IPS DF 6.9 (cell line): ENCODE measurements at regions not wholly inside any gene's neighbourhood (a gene's known extent, or its start where the extent isn't known, plus 50 kb on each side); places are given as distances from the start of the nearest gene placed in this dataset.

ENCODE experiments used
- DNase-seq: peaks from one replicate; pipeline ENCODE4 v3.0.0-alpha.2; 2013; ENCODE audit warnings: low read depth, low spot score
- H3K27ac ChIP-seq: one replicate; pipeline ENCODE4 v1.5.1; 2013; ENCODE audit warnings: low read length, control low read depth
- H3K27me3 ChIP-seq: 2 replicates; pipeline ENCODE4 v1.6.1; 2013; ENCODE audit warnings: mild to moderate bottlenecking, low read length; ENCODE audit not compliant: control insufficient read depth, insufficient read depth
- H3K36me3 ChIP-seq: 2 replicates; pipeline ENCODE4 v1.6.1; 2013; ENCODE audit warnings: low read length; ENCODE audit not compliant: control insufficient read depth, insufficient read depth
- H3K4me1 ChIP-seq: 2 replicates; pipeline ENCODE4 v1.6.1; 2013; ENCODE audit warnings: low read length; ENCODE audit not compliant: control insufficient read depth, insufficient read depth
- H3K4me3 ChIP-seq: 2 replicates; pipeline ENCODE4 v1.5.1; 2013; ENCODE audit warnings: mild to moderate bottlenecking, low read length
- H3K9me3 ChIP-seq: 2 replicates; pipeline ENCODE4 v1.6.1; 2013; ENCODE audit warnings: low read length, inconsistent platforms; ENCODE audit not compliant: control insufficient read depth, insufficient read depth
- WGBS: extraction: QIAGEN DNeasy Blood & Tissue Kit; methylation state at CpG from one replicate; pipeline ENCODE4 v1.1.7; 2013; ENCODE audit warnings: mixed read lengths, missing lambda C conversion rate; ENCODE audit not compliant: insufficient read length, insufficient coverage; 5-methylcytosine and 5-hydroxymethylcytosine counted together

GRCh38 chr5:92868442-92868841 lies 712.6 kb downstream of the NR2F1-AS1 start:
- Histone ChIP-seq H3K4me3 (no peak overlapping the region), H3K4me1 (no peaks in the 10 kb centered on the region), H3K27ac (no peak overlapping the region), H3K9me3 (no peaks in the 10 kb centered on the region), H3K36me3 (no peaks in the 10 kb centered on the region), H3K27me3 (no peaks in the 10 kb centered on the region)
- no CpG with 5 or more reads among the region's 3 CpGs for WGBS
- DNase-seq: no peak

GRCh38 chr5:92864591-92864990 lies 716.4 kb downstream of the NR2F1-AS1 start:
- WGBS: no CpG with 5 or more reads among the region's 2 CpGs
- no peak overlapping the region for H3K4me3 ChIP-seq
- H3K9me3 ChIP-seq: no peaks in the 10 kb centered on the region
- no peak for DNase-seq
- H3K27me3 ChIP-seq: no peaks in the 10 kb centered on the region
- no peaks in the 10 kb centered on the region for H3K36me3 ChIP-seq
- H3K4me1 ChIP-seq: no peaks in the 10 kb centered on the region
- H3K27ac ChIP-seq: no peak overlapping the region

DNA sequence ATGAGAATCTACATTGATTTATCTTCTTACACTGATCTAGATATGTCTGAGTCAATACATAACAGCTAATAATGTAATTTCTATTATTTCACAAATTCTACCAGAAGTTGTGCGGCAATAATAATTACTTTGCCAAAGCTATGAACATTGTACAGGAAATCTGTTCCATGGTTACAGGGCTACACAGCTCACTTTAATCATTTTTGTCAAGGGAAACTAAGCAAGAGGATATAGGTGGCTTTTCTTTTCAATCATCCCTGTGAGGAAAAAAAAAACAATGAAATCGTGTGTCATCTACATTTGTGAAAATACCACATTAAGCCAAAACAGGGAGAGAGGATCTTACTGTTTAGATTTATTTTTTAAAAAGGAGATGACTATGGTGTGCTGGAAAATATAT lies 717.4 kb downstream of the NR2F1-AS1 start:
- Histone ChIP-seq H3K36me3 (no peaks in the 10 kb centered on the region), H3K27ac (no peak overlapping the region), H3K4me1 (no peaks in the 10 kb centered on the region), H3K27me3 (no peaks in the 10 kb centered on the region), H3K9me3 (no peaks in the 10 kb centered on the region), H3K4me3 (no peak overlapping the region)
- DNase-seq: no peak
- WGBS: no CpG with 5 or more reads among the region's 2 CpGs

- Histone ChIP-seq H3K4me3 (no peak overlapping the region), H3K9me3 (no peaks in the 10 kb centered on the region), H3K27me3 (no peaks in the 10 kb centered on the region), H3K36me3 (no peaks in the 10 kb centered on the region), H3K4me1 (no peaks in the 10 kb centered on the region), H3K27ac (no peak overlapping the region)
- no peak for DNase-seq
- WGBS: no CpG with 5 or more reads among the region's 3 CpGs
Measured at GRCh38 chr5:92861531-92862285, 719.3 kb downstream of the NR2F1-AS1 start.

DNA sequence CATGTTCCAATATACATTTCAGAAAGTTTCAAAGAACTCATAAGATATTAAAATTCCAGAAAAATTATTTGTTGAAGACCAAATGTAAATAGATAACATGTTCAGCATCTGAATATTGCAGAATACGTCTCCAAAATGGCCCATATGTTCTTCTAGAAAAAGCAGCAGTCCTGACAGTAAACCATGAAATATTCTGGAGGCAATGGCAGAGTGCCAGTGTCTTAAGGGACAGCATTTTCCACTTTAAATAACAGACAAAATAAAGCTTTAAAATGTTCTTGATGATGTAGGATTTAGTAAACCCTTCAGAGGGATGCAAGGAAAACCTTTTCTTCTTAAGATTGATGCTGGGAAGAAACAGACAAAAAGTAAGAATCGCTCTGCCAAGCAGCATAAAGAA lies 721.0 kb downstream of the NR2F1-AS1 start:
- H3K4me1 ChIP-seq: no peaks in the 10 kb centered on the region
- H3K9me3 ChIP-seq: no peaks in the 10 kb centered on the region
- H3K4me3 ChIP-seq: no peak overlapping the region
- H3K27ac ChIP-seq: no peak overlapping the region
- DNase-seq: no peak
- no peaks in the 10 kb centered on the region for H3K36me3 ChIP-seq
- WGBS: no CpG with 5 or more reads among the region's 2 CpGs
- no peaks in the 10 kb centered on the region for H3K27me3 ChIP-seq

GRCh38 chr5:92852219-92852618 lies 728.8 kb downstream of the NR2F1-AS1 start:
- no peaks in the 10 kb centered on the region for H3K36me3 ChIP-seq
- no peak overlapping the region for H3K27ac ChIP-seq
- no peak overlapping the region for H3K4me3 ChIP-seq
- no peaks in the 10 kb centered on the region for H3K4me1 ChIP-seq
- H3K27me3 ChIP-seq: no peaks in the 10 kb centered on the region
- no CpG with 5 or more reads among the region's 4 CpGs for WGBS
- H3K9me3 ChIP-seq: no peaks in the 10 kb centered on the region
- no peak for DNase-seq

DNA sequence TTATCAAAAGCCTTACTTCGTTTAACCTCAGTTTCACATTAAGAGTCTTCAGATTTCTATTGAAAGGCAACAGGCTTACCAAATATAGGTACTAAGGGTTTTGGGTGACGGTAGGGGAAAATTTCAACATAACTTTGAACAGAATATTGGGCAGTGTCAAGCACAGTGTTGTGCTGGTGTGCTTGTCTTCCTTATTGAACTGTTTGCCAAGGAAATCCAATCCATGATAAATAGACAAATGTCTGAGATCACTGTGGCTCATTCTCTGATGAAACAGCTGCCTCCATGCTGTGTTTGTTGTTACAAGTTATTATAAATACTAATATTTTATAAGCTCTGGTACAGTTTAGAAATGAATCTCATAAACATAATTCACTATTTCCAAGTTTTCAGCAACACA lies 730.1 kb downstream of the NR2F1-AS1 start:
- no peaks in the 10 kb centered on the region for H3K4me1 ChIP-seq

GRCh38 chr5:92849756-92850155 lies 731.3 kb downstream of the NR2F1-AS1 start:
- H3K36me3 ChIP-seq: no peaks in the 10 kb centered on the region
- no peaks in the 10 kb centered on the region for H3K9me3 ChIP-seq
- H3K27me3 ChIP-seq: no peaks in the 10 kb centered on the region

More for the DNA sequence above, 730.1 kb downstream of the NR2F1-AS1 start:
- Histone ChIP-seq H3K9me3 (no peaks in the 10 kb centered on the region), H3K27me3 (no peaks in the 10 kb centered on the region), H3K27ac (no peak overlapping the region), H3K36me3 (no peaks in the 10 kb centered on the region), H3K4me3 (no peak overlapping the region)
- no peak for DNase-seq
- no CpG with 5 or more reads among the region's 2 CpGs for WGBS

DNA sequence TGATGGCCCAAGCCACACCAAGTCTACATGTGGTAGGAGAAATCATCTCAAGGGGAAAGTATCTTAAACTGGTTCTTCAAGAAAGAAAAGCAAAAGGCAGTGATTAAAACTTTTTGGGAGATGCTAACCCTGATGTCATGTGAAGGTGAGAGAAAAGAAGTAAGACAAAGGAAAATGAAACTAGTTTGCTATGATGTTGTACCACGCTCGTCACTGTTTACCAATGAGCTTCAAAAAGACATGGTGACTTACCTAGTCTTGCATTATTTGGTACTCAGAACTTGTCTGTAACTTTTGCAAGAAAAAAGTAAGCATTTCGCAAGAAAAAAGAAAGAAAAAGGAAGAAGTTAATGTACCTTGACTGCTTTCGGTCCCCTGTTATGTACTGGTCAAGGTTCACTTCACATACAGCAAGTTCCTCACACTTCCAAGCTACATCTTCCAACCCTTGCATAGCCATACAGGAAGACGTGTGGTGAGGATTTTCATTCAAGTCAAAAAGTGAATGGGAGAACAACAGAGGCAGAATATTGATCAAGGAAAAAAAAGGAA lies 739.3 kb downstream of the NR2F1-AS1 start:
- H3K27me3 ChIP-seq: no peaks in the 10 kb centered on the region
- no peaks in the 10 kb centered on the region for H3K36me3 ChIP-seq
- no peak overlapping the region for H3K4me3 ChIP-seq
- no CpG with 5 or more reads among the region's 5 CpGs for WGBS
- no peak overlapping the region for H3K27ac ChIP-seq
- no peaks in the 10 kb centered on the region for H3K9me3 ChIP-seq
- no peak for DNase-seq
- no peaks in the 10 kb centered on the region for H3K4me1 ChIP-seq

More at GRCh38 chr5:92849756-92850155, 731.3 kb downstream of the NR2F1-AS1 start:
- H3K27ac ChIP-seq: no peak overlapping the region
- DNase-seq: no peak
- H3K4me1 ChIP-seq: no peaks in the 10 kb centered on the region
- no peak overlapping the region for H3K4me3 ChIP-seq

GRCh38 chr5:92838253-92838652 lies 742.8 kb downstream of the NR2F1-AS1 start:
- peak; percentile 25 for DNase-seq
- WGBS: no CpG with 5 or more reads among the region's 1 CpG
- Histone ChIP-seq H3K36me3 (no peaks in the 10 kb centered on the region), H3K27ac (no peak overlapping the region), H3K4me1 (no peaks in the 10 kb centered on the region), H3K27me3 (no peaks in the 10 kb centered on the region), H3K9me3 (no peaks in the 10 kb centered on the region), H3K4me3 (no peak overlapping the region)
